BLaER1 (cell line): ENCODE measurements at regions not wholly inside any gene's neighbourhood (a gene's known extent, or its start where the extent isn't known, plus 50 kb on each side); places are given as distances from the start of the nearest gene placed in this dataset.

Source experiments
- H3K27ac ChIP-seq: shearing (Covaris generic); formaldehyde crosslinking; 2 replicates; pipeline ENCODE4 v1.8.1; 2022
- H3K27me3 ChIP-seq: shearing (Covaris generic); formaldehyde crosslinking; 2 replicates; pipeline ENCODE4 v1.8.1; 2022
- H3K36me3 ChIP-seq: shearing (Covaris generic); formaldehyde crosslinking; 2 replicates; pipeline ENCODE4 v1.8.1; 2022
- H3K4me1 ChIP-seq: shearing (Covaris generic); formaldehyde crosslinking; 2 replicates; pipeline ENCODE4 v1.8.1; 2022
- H3K4me2 ChIP-seq: shearing (Covaris generic); formaldehyde crosslinking; 2 replicates; pipeline ENCODE4 v1.8.1; 2022
- H3K4me3 ChIP-seq: shearing (Covaris generic); formaldehyde crosslinking; 2 replicates; pipeline ENCODE4 v1.8.1; 2022
- H3K9ac ChIP-seq: shearing (Covaris generic); formaldehyde crosslinking; 2 replicates; pipeline ENCODE4 v1.8.1; 2022
- H3K9me3 ChIP-seq: shearing (Covaris generic); formaldehyde crosslinking; 2 replicates; pipeline ENCODE4 v1.8.1; 2022
- H4K20me1 ChIP-seq: shearing (Covaris generic); formaldehyde crosslinking; 2 replicates; pipeline ENCODE4 v1.8.1; 2022
- Cebpa-rat ChIP-seq: shearing (Covaris generic); IDR thresholded peaks from 2 replicates; pipeline ENCODE4 v1.8.1; 2022

GRCh38 chr4:181140037-181140603 lies 1103.1 kb upstream of the TENM3 start:
- H3K4me1 ChIP-seq, result no peaks in the 10 kb centered on the region
- TF ChIP-seq Cebpa-rat, result no peak
- H3K4me3 ChIP-seq, result no peak overlapping the region
- no peaks in the 10 kb centered on the region for H4K20me1 ChIP-seq
- H3K27ac ChIP-seq, result no peak overlapping the region
- no peaks in the 10 kb centered on the region for H3K27me3 ChIP-seq
- no peaks in the 10 kb centered on the region for H3K36me3 ChIP-seq
- no peak overlapping the region for H3K4me2 ChIP-seq
- no peak overlapping the region for H3K9ac ChIP-seq
- no peaks in the 10 kb centered on the region for H3K9me3 ChIP-seq

- H4K20me1 ChIP-seq, result no peaks in the 10 kb centered on the region
- no peaks in the 10 kb centered on the region for H3K27me3 ChIP-seq
- no peak overlapping the region for H3K4me3 ChIP-seq
- no peaks in the 10 kb centered on the region for H3K36me3 ChIP-seq
- no peaks in the 10 kb centered on the region for H3K9me3 ChIP-seq
- H3K4me2 ChIP-seq, result no peak overlapping the region
- H3K27ac ChIP-seq, result no peak overlapping the region
- peak; percentile 87; the same call in 1 of the 2 replicates for TF ChIP-seq Cebpa-rat
- no peaks in the 10 kb centered on the region for H3K4me1 ChIP-seq
- H3K9ac ChIP-seq, result no peak overlapping the region
Measured at GRCh38 chr4:181143250-181143854, 1099.8 kb upstream of the TENM3 start.

- no peak for TF ChIP-seq Cebpa-rat
- H3K27ac ChIP-seq, result no peak overlapping the region
- H3K27me3 ChIP-seq, result no peaks in the 10 kb centered on the region
- no peak overlapping the region for H3K9ac ChIP-seq
- no peaks in the 10 kb centered on the region for H3K36me3 ChIP-seq
- H3K4me3 ChIP-seq, result no peak overlapping the region
- no peak overlapping the region for H3K4me2 ChIP-seq
- H4K20me1 ChIP-seq, result no peaks in the 10 kb centered on the region
- no peaks in the 10 kb centered on the region for H3K9me3 ChIP-seq
- no peaks in the 10 kb centered on the region for H3K4me1 ChIP-seq
Measured at GRCh38 chr4:181146051-181146450, 1097.2 kb upstream of the TENM3 start.

- Histone ChIP-seq H3K27ac (no peak overlapping the region), H3K9me3 (no peaks in the 10 kb centered on the region), H3K9ac (no peak overlapping the region), H3K36me3 (no peaks in the 10 kb centered on the region), H3K4me2 (no peak overlapping the region), H3K4me3 (no peak overlapping the region), H4K20me1 (no peaks in the 10 kb centered on the region), H3K27me3 (no peaks in the 10 kb centered on the region), H3K4me1 (no peaks in the 10 kb centered on the region)
- no peak for TF ChIP-seq Cebpa-rat
Measured at GRCh38 chr4:181147416-181147951, 1095.7 kb upstream of the TENM3 start.

GRCh38 chr4:181148470-181148869 lies 1094.7 kb upstream of the TENM3 start:
- Histone ChIP-seq H3K4me3 (no peak overlapping the region), H3K36me3 (no peaks in the 10 kb centered on the region), H3K9ac (no peak overlapping the region), H3K9me3 (no peaks in the 10 kb centered on the region), H3K27me3 (no peaks in the 10 kb centered on the region), H4K20me1 (no peaks in the 10 kb centered on the region), H3K4me1 (no peaks in the 10 kb centered on the region), H3K27ac (no peak overlapping the region), H3K4me2 (no peak overlapping the region)
- no peak for TF ChIP-seq Cebpa-rat

- no peaks in the 10 kb centered on the region for H3K9me3 ChIP-seq
Measured at GRCh38 chr4:181150191-181150590, 1093.0 kb upstream of the TENM3 start.

GRCh38 chr4:181151856-181152255 lies 1091.3 kb upstream of the TENM3 start:
- H3K36me3 ChIP-seq, result no peaks in the 10 kb centered on the region
- H3K27ac ChIP-seq, result no peak overlapping the region
- H3K4me3 ChIP-seq, result no peak overlapping the region
- no peaks in the 10 kb centered on the region for H3K9me3 ChIP-seq
- no peak overlapping the region for H3K9ac ChIP-seq
- H3K27me3 ChIP-seq, result no peaks in the 10 kb centered on the region
- no peak for TF ChIP-seq Cebpa-rat
- H3K4me2 ChIP-seq, result no peak overlapping the region
- H3K4me1 ChIP-seq, result no peaks in the 10 kb centered on the region
- no peaks in the 10 kb centered on the region for H4K20me1 ChIP-seq

More at GRCh38 chr4:181150191-181150590, 1093.0 kb upstream of the TENM3 start:
- Histone ChIP-seq H3K27ac (no peak overlapping the region), H4K20me1 (no peaks in the 10 kb centered on the region), H3K4me3 (no peak overlapping the region), H3K4me2 (no peak overlapping the region), H3K27me3 (no peaks in the 10 kb centered on the region), H3K9ac (no peak overlapping the region), H3K36me3 (no peaks in the 10 kb centered on the region), H3K4me1 (no peaks in the 10 kb centered on the region)
- no peak for TF ChIP-seq Cebpa-rat

GRCh38 chr4:181157647-181158046 lies 1085.6 kb upstream of the TENM3 start:
- no peak for TF ChIP-seq Cebpa-rat
- Histone ChIP-seq H4K20me1 (no peaks in the 10 kb centered on the region), H3K27ac (no peak overlapping the region), H3K4me3 (no peak overlapping the region), H3K4me2 (no peak overlapping the region), H3K27me3 (no peaks in the 10 kb centered on the region), H3K9ac (no peak overlapping the region), H3K4me1 (no peaks in the 10 kb centered on the region), H3K9me3 (no peaks in the 10 kb centered on the region), H3K36me3 (no peaks in the 10 kb centered on the region)

GRCh38 chr4:181158971-181159370 lies 1084.2 kb upstream of the TENM3 start:
- H3K36me3 ChIP-seq, result no peaks in the 10 kb centered on the region
- H3K27ac ChIP-seq, result no peak overlapping the region
- H3K27me3 ChIP-seq, result no peaks in the 10 kb centered on the region
- H3K4me2 ChIP-seq, result no peak overlapping the region
- no peak overlapping the region for H3K9ac ChIP-seq
- no peaks in the 10 kb centered on the region for H3K4me1 ChIP-seq
- no peak overlapping the region for H3K4me3 ChIP-seq
- no peaks in the 10 kb centered on the region for H3K9me3 ChIP-seq
- no peaks in the 10 kb centered on the region for H4K20me1 ChIP-seq
- no peak for TF ChIP-seq Cebpa-rat

- no peaks in the 10 kb centered on the region for H3K9me3 ChIP-seq
- no peak overlapping the region for H3K9ac ChIP-seq
- no peaks in the 10 kb centered on the region for H3K27me3 ChIP-seq
- H3K4me1 ChIP-seq, result no peaks in the 10 kb centered on the region
- H3K27ac ChIP-seq, result no peak overlapping the region
- no peaks in the 10 kb centered on the region for H3K36me3 ChIP-seq
- H4K20me1 ChIP-seq, result no peaks in the 10 kb centered on the region
- no peak overlapping the region for H3K4me2 ChIP-seq
- TF ChIP-seq Cebpa-rat, result no peak
- H3K4me3 ChIP-seq, result no peak overlapping the region
Measured at GRCh38 chr4:181161669-181162068, 1081.5 kb upstream of the TENM3 start.
